ENCODE measurements at regions not wholly inside any gene's neighbourhood (a gene's known extent, or its start where the extent isn't known, plus 50 kb on each side); places are given as distances from the start of the nearest gene placed in this dataset.
A peak's percentile ranks its signal among the peaks of the same experiment; 100 is the strongest.

GRCh38 chr2:106941372-106941993 is 55.5 kb upstream of the ST6GAL2 start:
- Histone ChIP-seq H3K36me3 (replicated peaks) (no peaks in the 10 kb centered on the region), H3K4me3 (ENCODE audit: low read depth, low read length) (no peak overlapping the region), H3K27me3 (replicated peaks) (no peaks in the 10 kb centered on the region), H3K27ac (no peak overlapping the region)
- TF ChIP-seq CTCF (IDR thresholded peaks at IDR 0.05; ENCODE audit: low read depth, low read length, missing control alignments) = peak; percentile 5
- in situ Hi-C loops (cut with HindIII; ENCODE audit: low pct_ligation_motif_present, low sequenced_read_pairs) = no loop called here
- DNase-seq = no peak

GRCh38 chr2:106943468-106944200 is 57.7 kb upstream of the ST6GAL2 start:
- no peaks in the 10 kb centered on the region for H3K27me3 ChIP-seq (replicated peaks)
- no peak for TF ChIP-seq CTCF (IDR thresholded peaks at IDR 0.05; ENCODE audit: low read depth, low read length, missing control alignments)
- peak overlapping the region; percentile 80 for H3K27ac ChIP-seq
- no peak for DNase-seq
- in situ Hi-C loops (cut with HindIII; ENCODE audit: low pct_ligation_motif_present, low sequenced_read_pairs) = no loop called here
- no peaks in the 10 kb centered on the region for H3K36me3 ChIP-seq (replicated peaks)
- H3K4me3 ChIP-seq (ENCODE audit: low read depth, low read length) = no peak overlapping the region

- H3K4me3 ChIP-seq (ENCODE audit: low read depth, low read length) = no peak overlapping the region
- TF ChIP-seq CTCF (IDR thresholded peaks at IDR 0.05; ENCODE audit: low read depth, low read length, missing control alignments) = no peak
- peak; percentile 70 for DNase-seq
- in situ Hi-C loops (cut with HindIII; ENCODE audit: low pct_ligation_motif_present, low sequenced_read_pairs) = no loop called here
- no peaks in the 10 kb centered on the region for H3K36me3 ChIP-seq (replicated peaks)
- no peaks in the 10 kb centered on the region for H3K27me3 ChIP-seq (replicated peaks)
- H3K27ac ChIP-seq = peak overlapping the region; percentile 80
Measured at GRCh38 chr2:106944215-106944614, 58.2 kb upstream of the ST6GAL2 start.

- H3K27ac ChIP-seq = no peak overlapping the region
- DNase-seq = no peak
- TF ChIP-seq CTCF (IDR thresholded peaks at IDR 0.05; ENCODE audit: low read depth, low read length, missing control alignments) = no peak
- no peak overlapping the region for H3K4me3 ChIP-seq (ENCODE audit: low read depth, low read length)
- H3K27me3 ChIP-seq (replicated peaks) = no peaks in the 10 kb centered on the region
- in situ Hi-C loops (cut with HindIII; ENCODE audit: low pct_ligation_motif_present, low sequenced_read_pairs) = no loop called here
- H3K36me3 ChIP-seq (replicated peaks) = no peaks in the 10 kb centered on the region
Measured at GRCh38 chr2:106948540-106948939, 62.6 kb upstream of the ST6GAL2 start.

GRCh38 chr2:106953236-106953635 is 67.3 kb upstream of the ST6GAL2 start:
- no peak for TF ChIP-seq CTCF (IDR thresholded peaks at IDR 0.05; ENCODE audit: low read depth, low read length, missing control alignments)
- in situ Hi-C loops (cut with HindIII; ENCODE audit: low pct_ligation_motif_present, low sequenced_read_pairs) = no loop called here
- Histone ChIP-seq H3K4me3 (ENCODE audit: low read depth, low read length) (no peak overlapping the region), H3K36me3 (replicated peaks) (no peaks in the 10 kb centered on the region), H3K27ac (peak overlapping the region; percentile 52), H3K27me3 (replicated peaks) (no peaks in the 10 kb centered on the region)
- DNase-seq = peak; percentile 75

All from brain microvascular endothelial cell (primary cell).